ENCODE measurements at regions not wholly inside any gene's neighbourhood (a gene's known extent, or its start where the extent isn't known, plus 50 kb on each side); places are given as distances from the start of the nearest gene placed in this dataset.

DNA sequence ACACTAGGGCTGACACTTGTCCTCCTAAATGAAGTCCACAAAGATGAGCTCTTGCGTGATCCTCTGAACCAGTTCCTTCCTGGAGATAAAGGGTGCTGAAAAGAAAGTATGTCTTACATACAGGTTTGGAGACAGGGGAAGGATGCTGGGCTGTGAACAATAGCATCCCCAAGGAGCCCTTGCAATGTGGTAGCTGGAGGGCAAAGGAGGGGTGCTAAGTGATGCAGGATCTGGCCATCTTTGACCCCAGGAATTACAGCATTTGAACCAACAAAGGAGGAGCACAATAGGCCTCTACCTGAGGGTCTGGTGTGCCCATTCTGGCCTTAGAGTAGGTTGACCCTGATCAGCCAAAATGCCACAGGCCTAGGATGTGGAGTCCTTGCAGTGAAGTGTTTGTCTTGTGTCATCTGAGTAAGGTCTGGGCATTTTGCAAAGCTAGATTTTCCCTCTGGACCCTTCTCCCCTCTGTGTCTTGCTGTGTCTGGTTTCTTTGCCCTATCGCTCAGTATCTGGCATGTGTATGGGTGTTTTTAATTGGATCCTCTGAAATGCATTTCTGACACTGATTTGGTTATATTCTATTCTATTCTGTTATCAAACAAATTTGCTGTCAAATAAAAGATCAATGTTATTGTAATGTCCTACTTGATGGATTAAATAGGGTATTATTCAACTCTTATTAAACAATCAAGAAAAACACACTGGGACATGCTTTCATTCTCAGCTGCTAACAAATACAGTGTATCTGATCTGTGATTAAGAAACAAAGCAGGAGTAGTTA, 364.8 kb upstream of the MEIS1 start:
- TF ChIP-seq TEAD4 (IDR thresholded peaks at IDR 0.05) (no peak), TCF12 (IDR thresholded peaks at IDR 0.05; ENCODE audit: low read depth) (no peak), EGR1 (IDR thresholded peaks at IDR 0.05) (no peak), CEBPB (IDR thresholded peaks at IDR 0.05) (no peak), ZBTB7A (IDR thresholded peaks at IDR 0.05; ENCODE audit: low read depth) (no peak), NFIC (IDR thresholded peaks at IDR 0.05) (no peak), YY1 (IDR thresholded peaks at IDR 0.05; ENCODE audit: low read depth) (no peak), RAD21 (IDR thresholded peaks at IDR 0.05; ENCODE audit: low read depth) (no peak), CREB1 (IDR thresholded peaks at IDR 0.05; ENCODE audit: low read depth) (no peak), FOXM1 (IDR thresholded peaks at IDR 0.05; ENCODE audit: borderline replicate concordance, low read depth) (no peak), TAF1 (IDR thresholded peaks at IDR 0.05; ENCODE audit: low read depth) (no peak), EP300 (IDR thresholded peaks at IDR 0.05; ENCODE audit: borderline replicate concordance) (no peak)
- TF ChIP-seq, protein P1, sequence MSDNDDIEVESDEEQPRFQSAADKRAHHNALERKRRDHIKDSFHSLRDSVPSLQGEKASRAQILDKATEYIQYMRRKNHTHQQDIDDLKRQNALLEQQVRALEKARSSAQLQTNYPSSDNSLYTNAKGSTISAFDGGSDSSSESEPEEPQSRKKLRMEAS (IDR thresholded peaks at IDR 0.05): no peak
- TF ChIP-seq, protein P2, sequence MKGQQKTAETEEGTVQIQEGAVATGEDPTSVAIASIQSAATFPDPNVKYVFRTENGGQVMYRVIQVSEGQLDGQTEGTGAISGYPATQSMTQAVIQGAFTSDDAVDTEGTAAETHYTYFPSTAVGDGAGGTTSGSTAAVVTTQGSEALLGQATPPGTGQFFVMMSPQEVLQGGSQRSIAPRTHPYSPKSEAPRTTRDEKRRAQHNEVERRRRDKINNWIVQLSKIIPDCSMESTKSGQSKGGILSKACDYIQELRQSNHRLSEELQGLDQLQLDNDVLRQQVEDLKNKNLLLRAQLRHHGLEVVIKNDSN (IDR thresholded peaks at IDR 0.05): no peak
- TF ChIP-seq, protein P3, sequence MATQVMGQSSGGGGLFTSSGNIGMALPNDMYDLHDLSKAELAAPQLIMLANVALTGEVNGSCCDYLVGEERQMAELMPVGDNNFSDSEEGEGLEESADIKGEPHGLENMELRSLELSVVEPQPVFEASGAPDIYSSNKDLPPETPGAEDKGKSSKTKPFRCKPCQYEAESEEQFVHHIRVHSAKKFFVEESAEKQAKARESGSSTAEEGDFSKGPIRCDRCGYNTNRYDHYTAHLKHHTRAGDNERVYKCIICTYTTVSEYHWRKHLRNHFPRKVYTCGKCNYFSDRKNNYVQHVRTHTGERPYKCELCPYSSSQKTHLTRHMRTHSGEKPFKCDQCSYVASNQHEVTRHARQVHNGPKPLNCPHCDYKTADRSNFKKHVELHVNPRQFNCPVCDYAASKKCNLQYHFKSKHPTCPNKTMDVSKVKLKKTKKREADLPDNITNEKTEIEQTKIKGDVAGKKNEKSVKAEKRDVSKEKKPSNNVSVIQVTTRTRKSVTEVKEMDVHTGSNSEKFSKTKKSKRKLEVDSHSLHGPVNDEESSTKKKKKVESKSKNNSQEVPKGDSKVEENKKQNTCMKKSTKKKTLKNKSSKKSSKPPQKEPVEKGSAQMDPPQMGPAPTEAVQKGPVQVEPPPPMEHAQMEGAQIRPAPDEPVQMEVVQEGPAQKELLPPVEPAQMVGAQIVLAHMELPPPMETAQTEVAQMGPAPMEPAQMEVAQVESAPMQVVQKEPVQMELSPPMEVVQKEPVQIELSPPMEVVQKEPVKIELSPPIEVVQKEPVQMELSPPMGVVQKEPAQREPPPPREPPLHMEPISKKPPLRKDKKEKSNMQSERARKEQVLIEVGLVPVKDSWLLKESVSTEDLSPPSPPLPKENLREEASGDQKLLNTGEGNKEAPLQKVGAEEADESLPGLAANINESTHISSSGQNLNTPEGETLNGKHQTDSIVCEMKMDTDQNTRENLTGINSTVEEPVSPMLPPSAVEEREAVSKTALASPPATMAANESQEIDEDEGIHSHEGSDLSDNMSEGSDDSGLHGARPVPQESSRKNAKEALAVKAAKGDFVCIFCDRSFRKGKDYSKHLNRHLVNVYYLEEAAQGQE (IDR thresholded peaks at IDR 0.05; ENCODE audit: low read depth): no peak

DNA sequence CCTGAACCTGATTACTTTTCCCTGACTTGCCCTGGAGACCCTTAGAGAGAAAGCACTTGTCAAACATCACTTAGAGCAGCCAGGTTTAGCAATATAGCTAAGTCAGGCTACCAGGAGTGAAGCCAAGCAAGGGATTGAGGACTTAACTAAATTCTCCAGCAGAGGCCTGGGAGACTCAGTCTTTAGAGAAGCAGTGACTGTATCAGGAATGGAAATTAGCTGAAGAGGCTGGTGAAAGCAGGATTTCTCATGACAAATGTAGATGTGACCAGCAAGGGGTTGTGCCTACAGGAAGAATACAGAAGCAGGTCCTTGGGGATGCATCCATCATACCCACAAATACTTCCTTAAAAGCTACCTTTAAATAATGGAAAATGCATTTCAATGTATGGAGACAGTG, 368.9 kb upstream of the MEIS1 start:
- no peak for TF ChIP-seq TEAD4 (IDR thresholded peaks at IDR 0.05)
- TF ChIP-seq ZBTB7A (IDR thresholded peaks at IDR 0.05; ENCODE audit: low read depth): no peak
- TF ChIP-seq EP300 (IDR thresholded peaks at IDR 0.05; ENCODE audit: borderline replicate concordance): no peak
- no peak for TF ChIP-seq FOXM1 (IDR thresholded peaks at IDR 0.05; ENCODE audit: borderline replicate concordance, low read depth)
- no peak for TF ChIP-seq RAD21 (IDR thresholded peaks at IDR 0.05; ENCODE audit: low read depth)
- TF ChIP-seq CREB1 (IDR thresholded peaks at IDR 0.05; ENCODE audit: low read depth): no peak
- TF ChIP-seq, protein P1 (IDR thresholded peaks at IDR 0.05): no peak
- TF ChIP-seq, protein P3 (IDR thresholded peaks at IDR 0.05; ENCODE audit: low read depth): no peak
- TF ChIP-seq EGR1 (IDR thresholded peaks at IDR 0.05): no peak
- TF ChIP-seq CEBPB (IDR thresholded peaks at IDR 0.05): no peak
- no peak for TF ChIP-seq TCF12 (IDR thresholded peaks at IDR 0.05; ENCODE audit: low read depth)
- no peak for TF ChIP-seq NFIC (IDR thresholded peaks at IDR 0.05)
- TF ChIP-seq YY1 (IDR thresholded peaks at IDR 0.05; ENCODE audit: low read depth): no peak
- TF ChIP-seq, protein P2 (IDR thresholded peaks at IDR 0.05): no peak
- no peak for TF ChIP-seq TAF1 (IDR thresholded peaks at IDR 0.05; ENCODE audit: low read depth)

DNA sequence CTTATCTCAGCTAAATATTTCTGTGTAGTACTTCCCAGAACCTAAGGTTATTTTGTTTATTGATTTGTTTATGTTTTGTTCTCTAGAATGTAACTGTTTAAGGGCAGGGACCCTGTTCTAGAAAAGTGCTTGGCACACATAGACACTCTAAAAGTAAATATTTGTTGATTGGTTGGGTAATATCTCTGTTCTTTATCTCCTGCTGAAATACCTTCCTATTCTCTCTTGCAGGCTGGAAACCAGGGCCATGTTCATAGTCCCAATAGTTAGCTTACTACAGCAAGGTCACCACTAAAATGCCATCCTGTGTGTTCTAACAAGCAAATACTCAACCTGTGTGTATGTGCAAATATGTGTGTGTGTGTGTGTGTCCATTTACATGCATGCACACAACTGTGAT, 375.6 kb upstream of the MEIS1 start:
- TF ChIP-seq, protein P3 (IDR thresholded peaks at IDR 0.05; ENCODE audit: low read depth): no peak
- TF ChIP-seq ZBTB7A (IDR thresholded peaks at IDR 0.05; ENCODE audit: low read depth) (no peak), FOXM1 (IDR thresholded peaks at IDR 0.05; ENCODE audit: borderline replicate concordance, low read depth) (no peak)

DNA sequence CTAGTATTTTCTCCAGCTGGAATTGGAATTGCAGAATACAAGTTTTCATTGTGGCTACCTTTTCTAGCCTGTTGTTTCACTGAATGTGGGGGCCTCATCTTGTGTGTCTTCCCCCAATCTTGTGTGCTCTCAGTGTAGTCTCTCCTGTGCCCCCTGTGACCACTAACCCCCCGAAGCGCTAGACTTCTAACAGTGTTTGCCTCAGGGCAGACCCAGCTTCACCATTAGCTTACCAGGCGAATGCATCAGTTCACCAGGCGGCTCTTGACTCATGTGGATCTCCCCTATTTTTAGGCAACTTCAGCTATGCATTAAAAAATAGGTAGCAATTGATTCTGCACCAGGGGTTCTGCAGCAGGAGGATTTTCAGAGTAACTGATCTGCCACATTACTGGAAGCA, 376.2 kb upstream of the MEIS1 start:
- no peak for TF ChIP-seq RAD21 (IDR thresholded peaks at IDR 0.05; ENCODE audit: low read depth)
- TF ChIP-seq, protein P3 (IDR thresholded peaks at IDR 0.05; ENCODE audit: low read depth): no peak
- TF ChIP-seq FOXM1 (IDR thresholded peaks at IDR 0.05; ENCODE audit: borderline replicate concordance, low read depth): no peak
- no peak for TF ChIP-seq TCF12 (IDR thresholded peaks at IDR 0.05; ENCODE audit: low read depth)
- no peak for TF ChIP-seq EP300 (IDR thresholded peaks at IDR 0.05; ENCODE audit: borderline replicate concordance)
- TF ChIP-seq, protein P2 (IDR thresholded peaks at IDR 0.05): no peak
- no peak for TF ChIP-seq YY1 (IDR thresholded peaks at IDR 0.05; ENCODE audit: low read depth)
- TF ChIP-seq CREB1 (IDR thresholded peaks at IDR 0.05; ENCODE audit: low read depth): no peak
- no peak for TF ChIP-seq TEAD4 (IDR thresholded peaks at IDR 0.05)
- TF ChIP-seq CEBPB (IDR thresholded peaks at IDR 0.05): no peak
- no peak for TF ChIP-seq NFIC (IDR thresholded peaks at IDR 0.05)
